Activated CD4-positive, alpha-beta T cell treated with anti-CD3 and anti-CD28 coated beads for 36 hours (primary cell): ENCODE measurements at regions not wholly inside any gene's neighbourhood (a gene's known extent, or its start where the extent isn't known, plus 50 kb on each side); places are given as distances from the start of the nearest gene placed in this dataset.

Source experiments
- ATAC-seq: fragments of 200-7000 bp; cut with Tn5 transposase; one replicate; pipeline ENCODE4 v1.10.0; 2021; ENCODE audit warnings: mild to moderate bottlenecking, moderate library complexity
- CTCF ChIA-PET: fragments of 350-600 bp; sonication (Branson Sonifier 250); formaldehyde crosslinking; loops from one replicate; lab custom pipeline; 2021; ENCODE audit warnings: antibody characterized with exemption; lab: Charles Lee
- POLR2A ChIA-PET: fragments of 350-600 bp; sonication (Branson Sonifier 250); formaldehyde crosslinking; loops from one replicate; lab custom pipeline; 2021; ENCODE audit warnings: antibody characterized with exemption, inconsistent platforms; lab: Charles Lee
- DNase-seq: peaks from one replicate; pipeline ENCODE4 v3.0.0-alpha.2; 2020
- H3K27ac Mint-ChIP-seq: one replicate; pipeline ENCODE4 v1.8.0; 2021; ENCODE audit warnings: mixed read lengths
- H3K27me3 Mint-ChIP-seq: one replicate; pipeline ENCODE4 v1.8.0; 2021; ENCODE audit warnings: mixed read lengths
- H3K36me3 Mint-ChIP-seq: one replicate; pipeline ENCODE4 v1.8.0; 2021; ENCODE audit warnings: low read depth, mixed read lengths
- H3K4me1 Mint-ChIP-seq: one replicate; pipeline ENCODE4 v1.8.0; 2021; ENCODE audit warnings: mixed read lengths
- H3K4me3 Mint-ChIP-seq: one replicate; pipeline ENCODE4 v1.8.0; 2021; ENCODE audit warnings: mild to moderate bottlenecking, moderate library complexity, mixed read lengths
- H3K9me3 Mint-ChIP-seq: one replicate; pipeline ENCODE4 v1.8.0; 2021; ENCODE audit warnings: low read depth, mixed read lengths
- intact Hi-C, 2 experiments: fragments of 100-400 bp; cut with DNase I in 1 of 2; cut with micrococcal nuclease in 1 of 2; formaldehyde crosslinking; loops; one replicate each; pipeline versions ENCODE4 v1.14.2 to v1.15.1; 2022 to 2024; cut with DNase I, micrococcal nuclease

DNA sequence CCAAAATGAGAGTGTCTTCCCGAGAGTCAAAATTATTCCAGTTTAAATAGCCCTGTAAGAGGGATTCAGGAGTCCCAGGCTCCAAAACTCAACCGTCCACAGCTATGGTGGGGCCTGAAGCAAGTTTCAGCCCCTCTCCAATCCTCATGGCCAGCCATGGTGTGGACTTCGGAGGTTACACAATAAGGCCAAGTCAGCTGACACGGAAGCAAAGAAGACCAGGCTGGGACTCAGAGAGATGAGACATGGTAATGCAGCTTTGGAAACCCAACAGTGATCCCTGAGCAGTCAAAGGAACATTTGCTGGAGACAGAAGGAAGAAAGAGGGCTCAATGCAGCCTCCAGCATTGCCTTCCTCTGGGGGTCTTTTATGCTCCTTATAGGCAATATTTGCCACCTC is 324.6 kb upstream of the TLE3 start:
- intact Hi-C loops = no loop called here
- peaks cover 27% of the 10 kb centered on the region for H3K4me1 Mint-ChIP-seq
- H3K4me3 Mint-ChIP-seq = no peak overlapping the region
- ATAC-seq (no peak), DNase-seq (no peak)
- H3K27ac Mint-ChIP-seq = no peak overlapping the region
- H3K36me3 Mint-ChIP-seq = no peaks in the 10 kb centered on the region
- POLR2A ChIA-PET = no interaction called here
- CTCF ChIA-PET = no interaction called here
- H3K9me3 Mint-ChIP-seq = no peaks in the 10 kb centered on the region
- H3K27me3 Mint-ChIP-seq = no peaks in the 10 kb centered on the region

DNA sequence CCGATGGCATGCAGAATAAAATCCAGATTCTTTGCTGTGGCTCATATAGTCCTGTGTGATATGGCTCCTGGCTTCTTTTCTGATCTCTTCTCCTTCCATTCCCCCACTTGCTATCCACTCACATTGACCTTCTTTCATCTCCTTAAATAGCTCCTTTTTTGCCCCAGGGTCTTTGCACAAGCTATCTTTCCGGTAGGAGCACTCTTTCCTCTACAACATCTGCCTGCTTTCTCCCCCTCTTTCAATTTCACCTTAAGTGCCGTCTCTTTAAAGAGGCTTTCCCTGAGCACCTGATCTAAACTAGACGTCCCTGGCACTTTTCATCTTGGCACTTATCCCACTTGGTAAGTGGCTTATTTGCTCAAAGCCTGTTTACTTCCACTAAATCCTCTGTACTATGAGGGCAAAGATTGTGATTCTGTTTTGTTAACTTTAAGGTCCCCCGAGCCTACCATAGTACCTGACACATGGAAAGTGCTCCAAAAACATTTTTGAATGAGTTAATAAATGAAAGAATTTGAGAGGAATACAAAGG is 323.3 kb upstream of the TLE3 start:
- no peak overlapping the region for H3K27ac Mint-ChIP-seq
- H3K36me3 Mint-ChIP-seq = no peaks in the 10 kb centered on the region
- no peaks in the 10 kb centered on the region for H3K27me3 Mint-ChIP-seq
- ChIA-PET POLR2A (no interaction called here), CTCF (interaction anchor here (0.7 kb wide), 1 partner anchor 127 kb away, joined by 3 read pairs; no protein-coding TSS in a partner anchor)
- no peaks in the 10 kb centered on the region for H3K9me3 Mint-ChIP-seq
- intact Hi-C loops = no loop called here
- no peak overlapping the region for H3K4me3 Mint-ChIP-seq
- DNase-seq = no peak
- ATAC-seq = no peak
- peaks cover 20% of the 10 kb centered on the region for H3K4me1 Mint-ChIP-seq

DNA sequence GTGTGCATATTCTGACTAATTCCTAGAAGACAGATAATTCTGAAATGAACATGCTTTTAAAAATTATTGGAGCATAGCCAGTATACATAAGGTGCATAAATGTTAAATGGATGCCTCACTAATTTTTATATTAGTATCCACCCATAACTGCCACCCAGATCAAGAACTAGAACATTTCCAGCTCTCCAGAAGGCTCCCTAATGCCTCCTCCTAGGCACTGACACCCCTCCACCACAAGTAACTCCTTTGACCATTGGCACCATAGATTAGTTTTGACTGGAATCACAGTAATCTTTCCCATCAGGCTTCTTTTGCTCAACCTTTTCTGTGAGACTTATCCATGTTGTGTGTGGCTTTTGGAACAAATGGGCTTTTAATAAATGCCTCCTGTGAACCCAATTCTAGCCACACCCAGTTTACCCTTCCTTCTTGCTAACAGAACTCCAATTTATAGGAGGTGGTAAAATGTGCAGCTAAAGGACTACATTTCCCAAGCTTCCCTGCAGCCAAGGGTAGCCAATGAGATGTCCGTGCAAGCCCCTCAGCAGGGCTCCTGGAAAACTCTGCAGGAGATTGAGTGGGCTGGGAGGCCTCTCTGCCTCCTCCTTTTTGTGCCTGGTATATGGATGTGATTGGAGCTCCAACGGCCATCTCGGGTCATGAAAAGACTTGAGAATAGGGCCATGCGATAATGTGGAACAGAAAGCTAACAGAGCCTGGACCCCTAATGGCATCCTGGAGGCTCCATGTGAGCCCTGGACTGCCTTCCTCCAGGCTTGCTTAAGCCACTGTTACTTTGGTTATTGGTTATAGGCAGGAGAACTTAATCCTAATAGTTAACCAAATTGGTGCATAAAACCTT is 322.6 kb upstream of the TLE3 start:
- POLR2A ChIA-PET = no interaction called here
- no peak for DNase-seq
- Mint-ChIP-seq H3K27me3 (no peaks in the 10 kb centered on the region), H3K9me3 (no peaks in the 10 kb centered on the region), H3K4me3 (no peak overlapping the region), H3K36me3 (no peaks in the 10 kb centered on the region), H3K27ac (no peak overlapping the region), H3K4me1 (peaks cover 14% of the 10 kb centered on the region)
- intact Hi-C loops = no loop called here
- no peak for ATAC-seq
- CTCF ChIA-PET = interaction anchor here (1.4 kb wide), 1 partner anchor 92 kb away, joined by 3 read pairs; no protein-coding TSS in a partner anchor

DNA sequence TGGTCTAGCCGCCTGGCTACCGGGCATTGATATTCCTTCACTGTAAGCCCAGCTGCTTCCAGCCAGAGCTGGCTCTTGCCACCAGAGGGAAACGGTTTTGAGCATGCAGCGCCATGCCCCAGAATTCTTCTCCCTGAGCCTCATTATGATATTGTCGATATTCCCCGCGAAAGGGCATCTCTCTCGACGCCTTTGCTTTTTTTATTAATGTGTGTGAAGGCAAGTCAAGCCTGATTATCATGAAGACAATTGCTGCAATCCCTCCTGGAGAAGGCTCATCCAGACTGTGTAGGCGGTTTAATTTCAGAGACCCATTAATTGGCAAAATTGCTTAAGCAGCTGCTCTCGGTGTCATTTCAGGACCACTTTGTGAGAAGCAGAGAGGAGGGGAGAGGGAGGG is 321.2 kb upstream of the TLE3 start:
- POLR2A ChIA-PET = no interaction called here

DNA sequence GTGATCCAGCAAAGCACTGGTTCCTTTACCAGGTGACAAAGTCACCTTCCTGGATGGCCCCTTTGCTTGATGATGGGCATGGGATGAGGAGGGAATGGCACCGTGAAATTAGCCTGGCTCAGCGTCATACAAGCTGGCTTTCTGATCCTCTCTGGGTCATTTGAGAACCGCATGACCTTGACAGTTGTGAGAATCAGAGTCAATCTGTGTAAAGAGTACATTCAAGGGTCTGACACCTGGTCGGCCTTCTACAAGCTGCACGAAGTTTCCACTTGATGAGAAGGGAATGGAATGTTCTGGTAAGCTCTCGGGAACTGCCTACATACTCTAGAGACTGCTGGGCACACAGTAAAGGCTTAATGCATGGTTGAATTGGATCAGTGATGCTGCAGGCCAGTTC is 319.8 kb upstream of the TLE3 start:
- Mint-ChIP-seq H3K4me3 (no peak overlapping the region), H3K9me3 (no peaks in the 10 kb centered on the region), H3K36me3 (no peaks in the 10 kb centered on the region), H3K27me3 (no peaks in the 10 kb centered on the region), H3K4me1 (no peaks in the 10 kb centered on the region), H3K27ac (no peak overlapping the region)
- ATAC-seq (no peak), DNase-seq (no peak)
- ChIA-PET CTCF (interaction anchor here (0.6 to 1.1 kb wide), 2 partner anchors 96 to 580 kb away, joined by 3 read pairs; no protein-coding TSS in a partner anchor), POLR2A (no interaction called here)
- intact Hi-C loops = no loop called here

More for the DNA sequence above, 321.2 kb upstream of the TLE3 start:
- intact Hi-C loops = no loop called here
- Mint-ChIP-seq H3K4me3 (no peak overlapping the region), H3K36me3 (no peaks in the 10 kb centered on the region), H3K27me3 (no peaks in the 10 kb centered on the region), H3K4me1 (peaks cover 2% of the 10 kb centered on the region), H3K9me3 (no peaks in the 10 kb centered on the region), H3K27ac (no peak overlapping the region)
- DNase-seq (no peak), ATAC-seq (no peak)
- CTCF ChIA-PET = no interaction called here

DNA sequence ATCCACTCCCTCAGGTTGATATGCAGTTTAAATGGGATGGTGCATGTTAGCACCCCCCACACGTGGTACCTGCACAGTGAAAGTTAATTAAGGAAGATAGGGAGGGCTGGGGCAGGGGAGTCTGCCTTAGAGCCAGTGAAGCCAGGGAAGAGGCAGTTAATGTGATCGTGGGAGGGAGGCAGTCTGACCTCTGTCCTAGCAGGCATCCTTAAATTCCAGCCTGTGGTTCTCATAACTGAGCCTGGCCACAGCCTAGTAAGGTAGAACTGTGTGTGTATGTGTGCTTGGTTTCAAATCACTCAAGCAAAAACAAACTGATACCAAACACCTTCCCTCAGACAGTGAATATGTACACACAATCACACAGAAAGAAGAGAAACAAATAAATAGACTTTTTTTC is 319.1 kb upstream of the TLE3 start:
- intact Hi-C loops = no loop called here
- Mint-ChIP-seq H3K9me3 (no peaks in the 10 kb centered on the region), H3K4me1 (no peaks in the 10 kb centered on the region), H3K4me3 (no peak overlapping the region), H3K27me3 (no peaks in the 10 kb centered on the region), H3K27ac (no peak overlapping the region), H3K36me3 (no peaks in the 10 kb centered on the region)
- ChIA-PET CTCF (no interaction called here), POLR2A (no interaction called here)
- DNase-seq = no peak
- no peak for ATAC-seq

DNA sequence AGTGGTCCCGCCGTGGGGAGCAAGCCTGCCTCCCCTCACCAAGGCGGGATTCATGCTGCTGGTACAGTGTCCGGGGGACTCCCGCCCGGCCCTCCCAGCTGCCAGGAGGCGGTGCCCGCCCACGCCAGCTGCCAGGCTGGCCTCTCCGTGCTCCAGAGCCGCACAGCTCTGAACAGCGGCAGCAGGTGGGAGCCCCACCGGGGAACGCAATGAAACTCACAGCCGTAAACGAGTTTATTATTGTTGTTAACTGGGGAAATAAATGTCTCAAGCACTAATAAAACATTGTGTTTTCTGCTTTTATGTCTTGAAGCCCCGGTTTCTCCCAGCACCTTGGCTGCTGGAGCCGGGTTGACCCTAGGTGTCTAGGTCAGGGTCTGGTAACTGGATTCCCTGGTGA is 317.7 kb upstream of the TLE3 start:
- H3K27me3 Mint-ChIP-seq = no peaks in the 10 kb centered on the region
- no peaks in the 10 kb centered on the region for H3K4me1 Mint-ChIP-seq
- no peak for DNase-seq
- no peak overlapping the region for H3K4me3 Mint-ChIP-seq
- intact Hi-C loops = no loop called here
- H3K9me3 Mint-ChIP-seq = no peaks in the 10 kb centered on the region
- no peaks in the 10 kb centered on the region for H3K36me3 Mint-ChIP-seq
- ATAC-seq = no peak
- no peak overlapping the region for H3K27ac Mint-ChIP-seq
- POLR2A ChIA-PET = interaction anchor here (0.5 kb wide), 1 partner anchor 100 kb away, joined by 3 read pairs; no protein-coding TSS in a partner anchor
- CTCF ChIA-PET = no interaction called here

DNA sequence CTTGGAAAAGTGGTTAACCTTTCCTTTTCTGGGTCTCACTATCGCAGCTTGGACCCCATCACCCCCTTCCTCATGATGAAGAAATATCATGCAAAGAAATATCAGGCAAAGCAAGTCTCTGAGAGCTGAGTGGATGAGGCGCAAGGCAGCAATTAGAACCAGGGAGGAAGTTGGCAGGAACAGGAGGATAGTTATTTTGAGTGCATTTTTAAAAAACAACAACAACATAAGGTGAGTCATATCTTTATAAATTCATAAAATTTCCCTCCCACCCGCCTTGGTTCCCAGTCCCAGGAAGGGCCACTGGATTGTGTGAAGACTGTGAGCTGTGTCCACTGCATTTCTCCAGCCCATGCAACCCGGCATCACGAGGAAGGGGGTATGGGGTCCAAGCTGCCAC is 316.9 kb upstream of the TLE3 start:
- no peaks in the 10 kb centered on the region for H3K4me1 Mint-ChIP-seq
- DNase-seq = no peak
- ChIA-PET POLR2A (no interaction called here), CTCF (interaction anchor here (1.4 kb wide), 1 partner anchor 14 kb away, joined by 4 read pairs; no protein-coding TSS in a partner anchor)
- intact Hi-C loops = no loop called here
- no peaks in the 10 kb centered on the region for H3K9me3 Mint-ChIP-seq
- no peak overlapping the region for H3K27ac Mint-ChIP-seq
- H3K4me3 Mint-ChIP-seq = no peak overlapping the region
- H3K27me3 Mint-ChIP-seq = no peaks in the 10 kb centered on the region
- ATAC-seq = no peak
- no peaks in the 10 kb centered on the region for H3K36me3 Mint-ChIP-seq

DNA sequence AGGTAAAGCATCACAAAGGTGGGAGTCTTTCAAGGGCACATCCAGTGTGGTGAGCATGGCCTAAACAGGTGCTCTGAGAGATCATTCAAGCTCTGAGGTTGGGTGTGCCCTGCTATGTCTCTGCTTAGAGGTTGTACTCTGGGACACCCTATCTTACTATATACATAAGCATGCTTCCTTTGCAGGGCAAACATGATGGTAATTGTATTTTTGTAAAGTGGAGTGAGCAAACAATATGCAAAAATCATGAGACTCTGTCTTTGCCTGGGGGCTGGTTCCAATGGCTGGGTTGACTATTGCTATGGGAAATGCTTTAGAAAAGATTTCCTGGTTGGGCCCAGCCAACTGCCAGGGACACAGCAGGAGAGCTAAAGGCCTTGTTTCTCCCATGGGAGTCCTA is 315.1 kb upstream of the TLE3 start:
- ATAC-seq (no peak), DNase-seq (no peak)

DNA sequence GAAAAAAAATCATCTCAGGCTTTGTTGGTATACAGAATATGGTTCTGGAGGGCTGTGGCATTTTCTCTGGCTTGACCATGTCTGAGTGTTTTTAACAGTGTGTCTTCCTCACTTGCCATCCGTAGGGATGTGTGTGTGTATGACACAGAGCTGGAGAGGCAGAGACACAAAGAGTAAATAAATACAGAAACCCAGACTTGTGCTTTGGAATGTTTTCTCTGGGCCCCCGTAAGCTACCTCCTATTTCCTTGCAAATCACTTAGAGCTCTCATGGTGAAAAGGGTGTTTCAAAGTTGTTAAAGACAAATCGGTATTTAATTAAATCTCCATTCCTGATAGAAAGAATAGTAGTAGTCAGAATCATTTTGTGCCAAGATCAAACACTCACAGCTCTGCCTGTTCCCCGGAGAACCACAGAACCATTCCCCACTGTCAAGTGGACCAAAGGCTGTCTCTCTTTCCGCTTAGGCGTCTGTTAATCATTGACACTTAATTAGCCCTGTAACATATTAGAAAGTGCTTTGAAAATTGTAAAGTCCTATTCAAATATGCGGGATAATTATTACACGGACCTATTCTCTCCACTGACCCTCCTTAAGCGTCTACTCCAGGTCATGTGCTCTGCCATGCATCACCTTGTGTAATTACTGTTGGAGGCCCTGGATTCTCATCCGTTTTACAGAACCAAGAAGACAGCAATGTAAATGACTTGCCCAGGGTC is 313.6 kb upstream of the TLE3 start:
- no peak overlapping the region for H3K4me3 Mint-ChIP-seq
- ChIA-PET CTCF (interaction anchor here (0.5 kb wide), 1 partner anchor 11 kb away, joined by 3 read pairs; no protein-coding TSS in a partner anchor), POLR2A (no interaction called here)
- intact Hi-C loops = no loop called here
- no peaks in the 10 kb centered on the region for H3K9me3 Mint-ChIP-seq
- ATAC-seq = no peak
- H3K27ac Mint-ChIP-seq = no peak overlapping the region
- DNase-seq = no peak
- H3K36me3 Mint-ChIP-seq = no peaks in the 10 kb centered on the region
- H3K4me1 Mint-ChIP-seq = no peaks in the 10 kb centered on the region
- no peaks in the 10 kb centered on the region for H3K27me3 Mint-ChIP-seq

More for the DNA sequence above, 315.1 kb upstream of the TLE3 start:
- no peaks in the 10 kb centered on the region for H3K27me3 Mint-ChIP-seq
- no peak overlapping the region for H3K27ac Mint-ChIP-seq
- H3K36me3 Mint-ChIP-seq = no peaks in the 10 kb centered on the region
- ChIA-PET CTCF (no interaction called here), POLR2A (no interaction called here)
- intact Hi-C loops = no loop called here
- H3K4me1 Mint-ChIP-seq = no peaks in the 10 kb centered on the region
- H3K4me3 Mint-ChIP-seq = no peak overlapping the region
- no peaks in the 10 kb centered on the region for H3K9me3 Mint-ChIP-seq

DNA sequence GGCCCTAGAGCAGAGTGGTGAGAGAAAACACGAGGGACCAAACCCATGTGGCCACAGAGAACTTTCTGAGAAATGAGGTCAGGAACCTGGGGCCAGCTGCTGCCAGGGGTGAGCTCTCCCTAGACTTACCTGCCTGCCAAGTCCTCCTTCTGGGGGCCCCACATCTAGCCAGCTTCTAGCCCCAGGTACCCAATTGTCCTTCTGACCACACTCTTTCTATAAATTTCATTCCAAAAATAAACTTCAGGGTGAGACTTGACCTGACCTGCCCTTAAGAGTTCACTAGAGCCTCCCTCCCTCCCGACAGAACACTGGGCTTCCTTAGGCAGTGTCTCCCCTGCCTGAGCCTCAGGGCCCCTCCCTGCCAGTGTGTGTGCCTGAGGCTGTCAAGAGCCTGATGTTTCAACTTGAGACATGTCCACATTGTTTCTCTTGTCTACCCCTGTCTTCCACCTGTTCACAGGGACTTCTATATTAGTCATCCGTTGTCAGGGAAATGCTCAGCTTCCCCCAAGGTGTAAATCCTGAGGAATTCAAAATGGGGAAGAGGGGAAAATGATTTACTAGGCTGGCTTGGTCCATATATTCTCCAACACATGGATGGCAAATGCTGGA is 312.8 kb upstream of the TLE3 start:
- CTCF ChIA-PET = no interaction called here
- ATAC-seq = no peak
- H3K4me3 Mint-ChIP-seq = no peak overlapping the region

More for the DNA sequence above, 312.8 kb upstream of the TLE3 start:
- Mint-ChIP-seq H3K27me3 (no peaks in the 10 kb centered on the region), H3K9me3 (no peaks in the 10 kb centered on the region), H3K4me1 (no peaks in the 10 kb centered on the region), H3K36me3 (no peaks in the 10 kb centered on the region), H3K27ac (no peak overlapping the region)
- POLR2A ChIA-PET = no interaction called here
- intact Hi-C loops = no loop called here
- no peak for DNase-seq
